ENCODE measurements at regions not wholly inside any gene's neighbourhood (a gene's known extent, or its start where the extent isn't known, plus 50 kb on each side); places are given as distances from the start of the nearest gene placed in this dataset.

- no peak overlapping the region for H3K27ac ChIP-seq
- no peak for TF ChIP-seq CTCF (IDR thresholded peaks at IDR 0.05)
- no peak for TF ChIP-seq POLR2AphosphoS5 (IDR thresholded peaks at IDR 0.05)
- no peak for TF ChIP-seq POLR2A (IDR thresholded peaks at IDR 0.05)
- intact Hi-C loops (cut with DNase I; ENCODE audit: low total_unique reads) = no loop called here
- H3K9me3 ChIP-seq = no peaks in the 10 kb centered on the region
- H3K4me3 ChIP-seq = no peak overlapping the region
- no peaks in the 10 kb centered on the region for H3K4me1 ChIP-seq
- DNase-seq (ENCODE audit: low spot score in 2 of 2) = no peak
- H3K27me3 ChIP-seq = no peaks in the 10 kb centered on the region
- H3K36me3 ChIP-seq = no peaks in the 10 kb centered on the region
These were observed 606.8 kb downstream of the TOX3 start for GRCh38 chr16:51940183-51940582.

GRCh38 chr16:51939378-51939871 lies 607.5 kb downstream of the TOX3 start:
- Histone ChIP-seq H3K4me3 (no peak overlapping the region), H3K4me1 (no peaks in the 10 kb centered on the region), H3K27ac (no peak overlapping the region), H3K36me3 (no peaks in the 10 kb centered on the region), H3K9me3 (no peaks in the 10 kb centered on the region), H3K27me3 (no peaks in the 10 kb centered on the region)
- no peak for DNase-seq (ENCODE audit: low spot score in 2 of 2)
- TF ChIP-seq POLR2A (IDR thresholded peaks at IDR 0.05) = no peak
- TF ChIP-seq POLR2AphosphoS5 (IDR thresholded peaks at IDR 0.05) = no peak
- TF ChIP-seq CTCF (IDR thresholded peaks at IDR 0.05) = no peak
- intact Hi-C loops (cut with DNase I; ENCODE audit: low total_unique reads) = no loop called here

- no peak overlapping the region for H3K27ac ChIP-seq
- DNase-seq (ENCODE audit: low spot score in 2 of 2) = no peak
- no peaks in the 10 kb centered on the region for H3K27me3 ChIP-seq
- intact Hi-C loops (cut with DNase I; ENCODE audit: low total_unique reads) = no loop called here
- H3K4me3 ChIP-seq = no peak overlapping the region
- TF ChIP-seq CTCF (IDR thresholded peaks at IDR 0.05) = no peak
- H3K9me3 ChIP-seq = no peaks in the 10 kb centered on the region
- H3K4me1 ChIP-seq = no peaks in the 10 kb centered on the region
- H3K36me3 ChIP-seq = no peaks in the 10 kb centered on the region
These were observed 608.1 kb downstream of the TOX3 start for GRCh38 chr16:51938861-51939260.

- no peaks in the 10 kb centered on the region for H3K4me1 ChIP-seq
- H3K36me3 ChIP-seq = no peaks in the 10 kb centered on the region
- H3K27ac ChIP-seq = no peak overlapping the region
- H3K4me3 ChIP-seq = no peak overlapping the region
- H3K9me3 ChIP-seq = no peaks in the 10 kb centered on the region
- intact Hi-C loops (cut with DNase I; ENCODE audit: low total_unique reads) = no loop called here
- H3K27me3 ChIP-seq = no peaks in the 10 kb centered on the region
- DNase-seq (ENCODE audit: low spot score in 2 of 2) = no peak
- TF ChIP-seq POLR2A (IDR thresholded peaks at IDR 0.05) (no peak), POLR2AphosphoS5 (IDR thresholded peaks at IDR 0.05) (no peak), CTCF (IDR thresholded peaks at IDR 0.05) (no peak)
These were observed 609.2 kb downstream of the TOX3 start for GRCh38 chr16:51937771-51938170.

- Histone ChIP-seq H3K27me3 (no peaks in the 10 kb centered on the region), H3K27ac (no peak overlapping the region)
- intact Hi-C loops (cut with DNase I; ENCODE audit: low total_unique reads) = no loop called here
These were observed 610.1 kb downstream of the TOX3 start for GRCh38 chr16:51936846-51937245.

More at GRCh38 chr16:51936846-51937245, 610.1 kb downstream of the TOX3 start:
- H3K36me3 ChIP-seq = no peaks in the 10 kb centered on the region
- TF ChIP-seq POLR2AphosphoS5 (IDR thresholded peaks at IDR 0.05) (no peak), CTCF (IDR thresholded peaks at IDR 0.05) (no peak), POLR2A (IDR thresholded peaks at IDR 0.05) (no peak)
- H3K4me3 ChIP-seq = no peak overlapping the region
- H3K9me3 ChIP-seq = no peaks in the 10 kb centered on the region
- no peak for DNase-seq (ENCODE audit: low spot score in 2 of 2)
- no peaks in the 10 kb centered on the region for H3K4me1 ChIP-seq

All from breast epithelium (tissue), 4 donors.